HG03103 (cell line): ENCODE measurements at regions not wholly inside any gene's neighbourhood (a gene's known extent, or its start where the extent isn't known, plus 50 kb on each side); places are given as distances from the start of the nearest gene placed in this dataset.

Experiments
- ATAC-seq: cut with Tn5 transposase; IDR thresholded peaks from one replicate; pipeline ENCODE4 v1.9.1; 2021; ENCODE audit warnings: low read depth; ENCODE audit not compliant: unreplicated experiment

DNA sequence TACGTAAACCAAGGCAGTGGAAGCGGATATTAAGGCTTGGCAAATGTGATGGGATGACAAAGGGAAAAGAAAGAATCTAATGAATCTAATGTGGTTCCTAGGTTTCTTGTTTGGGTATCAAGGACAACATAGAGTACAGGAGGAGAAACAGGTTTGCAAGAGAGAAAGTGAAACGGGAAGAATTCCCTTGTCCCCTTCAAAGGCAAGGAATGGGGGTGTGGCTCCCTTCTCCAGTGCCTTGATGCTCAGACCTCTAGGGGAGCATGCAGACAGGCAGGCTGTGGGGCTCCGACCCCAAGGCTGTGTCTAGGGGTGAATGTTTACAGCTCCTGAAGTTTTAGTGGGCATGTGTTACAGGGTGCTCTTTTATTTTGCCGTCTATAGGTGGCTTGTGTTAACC, 317.5 kb upstream of the HSF2 start:
- no peak for ATAC-seq

DNA sequence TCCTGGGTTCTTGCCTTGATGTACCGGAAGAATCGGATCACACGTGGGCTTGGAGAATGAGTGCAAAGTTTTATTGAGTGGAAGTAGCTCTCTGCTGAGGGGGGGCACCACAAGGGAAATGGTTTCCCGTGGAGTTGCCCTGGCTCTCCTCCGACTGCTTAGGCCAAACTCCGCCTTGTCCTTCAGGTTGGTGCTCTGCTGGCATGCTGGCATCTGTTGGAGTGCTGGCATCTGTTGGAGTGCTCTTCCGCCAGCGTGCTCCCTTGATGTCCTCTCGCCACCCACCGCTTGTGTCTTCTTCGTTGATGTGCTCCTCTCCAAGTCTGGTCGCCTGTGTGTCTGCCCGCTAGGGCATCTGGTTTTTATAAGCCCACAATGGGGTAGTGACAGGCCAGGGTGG, 317.1 kb upstream of the HSF2 start:
- no peak for ATAC-seq

DNA sequence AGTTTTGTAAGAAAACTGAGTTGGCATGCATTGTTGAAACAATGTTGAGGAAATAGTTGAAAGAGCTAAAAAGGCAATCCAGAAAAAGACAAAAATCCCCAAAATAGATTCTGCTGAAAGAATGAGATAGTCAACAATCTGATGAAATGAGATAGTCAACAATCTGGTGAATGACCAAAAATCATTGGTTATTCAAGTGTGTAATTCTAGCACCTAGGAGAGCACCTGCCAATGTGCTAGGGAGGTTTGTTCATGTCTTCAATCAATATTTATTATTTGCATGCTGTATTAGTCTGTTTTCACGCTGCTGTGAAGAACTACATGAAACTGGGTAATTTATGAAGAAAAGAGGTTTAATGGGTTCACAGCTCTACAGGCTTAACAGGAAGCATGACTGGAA, 307.1 kb upstream of the HSF2 start:
- ATAC-seq, result no peak

DNA sequence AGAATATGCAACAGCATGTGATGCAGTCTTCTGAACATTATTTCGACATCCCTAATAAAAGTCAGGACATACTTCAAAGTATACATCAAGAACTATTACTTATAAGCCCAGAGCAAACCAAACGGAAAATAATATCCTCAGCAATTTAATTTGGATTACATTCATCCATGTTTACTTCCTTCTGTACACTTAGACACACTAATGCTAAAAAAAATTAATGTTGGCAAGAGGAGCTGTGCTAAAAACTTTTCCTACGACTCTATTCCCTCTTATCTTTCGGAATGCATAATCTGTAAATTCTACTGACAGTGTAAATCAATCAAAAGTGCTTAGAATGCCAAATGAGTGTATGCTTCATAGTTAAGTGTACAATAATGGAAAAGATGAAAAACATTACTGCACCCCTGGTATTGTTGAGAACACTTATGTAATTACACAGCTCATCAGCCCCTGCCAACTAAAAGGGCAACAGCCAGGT, 301.2 kb upstream of the HSF2 start:
- ATAC-seq, result no peak

DNA sequence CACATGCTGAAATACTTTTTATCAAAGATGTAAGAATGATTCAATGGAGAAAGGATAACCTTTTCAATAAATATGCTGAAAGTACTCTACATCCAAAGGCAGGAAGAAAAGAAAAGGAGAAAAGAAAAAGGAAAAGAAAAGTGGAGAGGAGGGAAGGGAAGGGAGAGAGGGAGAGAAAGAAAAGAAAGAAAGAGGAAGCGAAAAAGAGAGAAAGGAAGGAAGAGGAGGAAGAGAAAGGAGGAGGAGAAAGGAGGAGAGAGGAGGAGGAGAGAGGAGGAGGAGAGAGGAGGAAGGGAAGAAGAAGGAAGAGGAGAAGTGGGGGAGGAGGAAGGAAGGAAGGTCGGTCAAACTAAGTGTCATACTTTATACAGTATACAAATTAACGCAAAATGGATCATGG, 297.4 kb upstream of the HSF2 start:
- ATAC-seq, result no peak

DNA sequence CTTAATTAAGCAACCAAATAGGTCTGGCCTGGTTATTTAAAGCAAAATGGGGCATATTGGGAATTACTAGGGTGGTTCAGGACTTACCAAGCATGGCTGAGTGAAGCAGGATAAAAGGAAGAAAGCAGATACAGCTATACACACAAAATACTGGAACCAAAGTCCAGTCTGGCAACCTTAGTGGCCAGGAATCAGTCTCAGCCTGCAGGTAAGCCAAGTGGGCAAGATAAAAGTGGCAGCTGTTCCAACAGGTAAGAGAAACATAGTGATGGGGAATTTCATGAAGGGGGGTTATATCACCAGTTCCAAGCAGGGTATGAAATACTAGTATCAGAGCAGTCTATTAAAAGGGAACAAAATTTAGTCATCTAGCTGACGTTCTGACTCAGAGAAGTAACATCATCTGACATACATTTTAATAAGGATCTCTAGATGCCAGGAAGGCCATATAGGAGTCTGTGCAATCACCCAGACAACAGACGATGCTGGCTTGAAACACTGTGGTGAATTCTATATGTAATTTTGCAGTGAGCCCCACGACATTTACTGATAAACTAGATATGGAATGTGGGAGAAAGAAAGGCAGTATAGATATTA, 292.1 kb upstream of the HSF2 start:
- ATAC-seq, result no peak

DNA sequence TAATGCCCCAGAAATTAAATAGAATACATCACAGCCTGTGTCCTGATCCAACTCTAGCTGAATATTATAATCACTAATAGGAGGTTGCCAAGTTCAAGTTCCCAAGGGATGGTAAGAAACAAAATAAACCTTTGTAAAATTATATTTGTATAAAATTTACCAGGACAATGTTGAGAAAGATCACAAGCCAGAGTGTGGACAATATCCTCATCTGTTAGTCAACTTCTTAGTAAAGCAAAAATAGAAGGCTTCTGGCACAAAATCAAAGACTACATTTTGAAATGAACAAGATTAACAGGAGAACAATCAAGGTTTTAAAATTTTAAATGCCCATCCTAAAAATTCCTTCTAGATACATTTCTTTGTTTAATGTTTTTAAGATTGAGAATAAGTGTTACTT, 290.4 kb upstream of the HSF2 start:
- ATAC-seq, result no peak

DNA sequence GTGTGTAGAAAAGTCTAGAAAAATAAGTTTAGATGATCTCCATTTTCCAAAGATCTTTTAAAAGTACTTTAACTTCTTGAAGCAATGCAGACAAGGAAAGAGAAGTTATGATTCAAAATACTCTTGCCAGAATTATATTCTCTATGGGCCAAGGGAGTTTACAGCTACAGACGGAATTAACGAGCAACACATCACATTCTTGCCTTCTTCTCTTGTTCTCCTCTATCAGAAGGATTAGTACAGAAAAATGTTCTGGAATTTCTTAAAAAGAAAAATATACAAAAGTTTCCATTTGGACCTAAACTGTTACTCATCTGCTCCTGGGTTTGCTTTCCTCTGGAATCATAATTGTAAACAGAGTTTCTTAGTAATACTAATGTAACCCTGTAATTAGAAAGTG, 284.7 kb upstream of the HSF2 start:
- no peak for ATAC-seq

DNA sequence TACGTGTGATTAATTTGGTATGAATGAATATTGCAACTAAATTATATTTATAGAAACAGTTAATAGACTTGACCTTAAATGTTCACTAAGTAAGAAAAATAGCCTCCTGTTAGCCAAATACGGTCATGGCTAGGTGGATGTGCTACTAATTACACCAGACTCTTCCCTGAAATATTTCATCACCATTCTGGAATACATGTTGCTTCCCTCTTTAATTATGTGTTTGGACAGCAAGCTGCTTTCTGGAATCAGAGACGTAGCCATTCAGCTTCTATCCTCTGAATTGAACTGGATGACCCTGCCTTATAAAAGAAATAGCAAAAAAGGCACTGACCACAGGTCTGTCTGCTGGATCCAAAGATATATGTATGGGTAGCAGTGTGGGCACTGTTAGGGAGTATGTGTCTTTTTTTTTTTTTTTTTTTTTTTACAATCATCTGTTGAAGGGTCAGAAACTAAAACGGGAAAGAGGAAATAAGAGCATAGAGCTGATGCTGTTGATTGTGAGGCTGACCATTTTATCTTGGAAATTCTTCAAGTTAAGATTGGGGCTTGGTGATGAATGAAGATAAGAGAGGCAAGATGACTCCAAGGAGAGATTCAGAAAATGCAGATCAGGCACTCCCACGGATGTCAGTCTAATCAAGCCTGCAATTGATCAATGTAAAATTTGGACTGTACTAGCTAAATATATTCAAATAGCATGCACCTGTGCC, 283.2 kb upstream of the HSF2 start:
- no peak for ATAC-seq

DNA sequence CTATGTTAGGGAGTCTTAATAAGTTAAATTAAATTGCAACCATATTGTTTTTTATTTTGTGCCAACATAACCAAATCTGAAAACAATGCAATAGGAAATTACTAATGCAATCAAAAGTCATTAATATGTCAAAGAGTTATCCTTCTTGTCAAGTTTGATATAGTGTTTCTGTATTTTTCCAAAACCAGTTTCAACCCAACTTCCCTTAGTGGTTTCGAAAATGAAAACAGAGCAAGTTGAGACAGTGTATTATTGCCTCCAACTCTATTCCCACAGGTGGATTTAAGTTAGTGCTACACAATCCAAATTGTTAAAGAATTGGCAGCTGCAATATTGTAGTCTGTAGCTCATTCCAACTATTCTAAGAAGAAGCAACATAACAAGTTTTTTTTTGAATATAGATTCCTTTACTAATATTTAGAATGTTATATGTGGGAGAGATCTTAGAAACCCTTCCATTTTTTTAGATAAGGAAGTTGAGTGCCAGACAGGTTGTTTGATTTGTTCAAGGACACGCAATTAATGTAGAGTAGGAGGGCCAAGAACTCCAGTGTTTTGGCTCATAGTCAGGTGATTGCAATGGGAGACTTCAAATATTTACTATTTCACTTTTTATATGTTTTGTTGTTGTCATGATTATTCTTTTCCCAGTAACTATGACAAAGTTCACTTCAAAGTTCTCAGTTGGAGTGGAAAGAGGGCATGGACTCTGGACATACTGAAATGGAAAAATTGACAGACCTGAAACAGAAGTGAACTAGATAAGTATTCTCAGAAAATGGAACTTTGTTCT, 282.4 kb upstream of the HSF2 start:
- no peak for ATAC-seq

DNA sequence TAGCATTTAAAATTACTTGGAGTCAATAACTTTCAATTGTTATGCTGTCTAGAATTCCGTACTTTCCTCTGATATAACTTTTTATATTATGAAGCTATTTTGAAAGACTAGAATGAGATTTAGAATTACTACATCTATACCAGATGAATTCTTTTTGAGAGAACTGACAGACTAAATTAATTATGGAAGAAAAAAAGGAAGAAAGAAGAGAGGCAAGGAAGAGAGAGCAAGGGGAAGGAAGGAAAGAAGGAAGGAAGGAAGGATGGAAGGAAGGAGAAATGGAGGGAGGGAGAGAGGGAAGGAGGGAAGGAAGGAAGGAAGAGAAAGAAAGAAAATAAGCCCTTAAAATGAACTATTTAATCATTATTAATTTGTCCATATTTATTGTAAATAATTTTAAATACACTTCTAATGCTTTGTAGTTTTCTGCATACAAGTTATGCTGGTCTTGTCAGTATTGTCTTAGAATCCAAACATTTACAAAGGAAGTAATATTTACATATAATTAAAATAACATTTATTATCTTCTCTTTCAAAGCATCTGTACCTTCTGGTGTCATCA, 280.4 kb upstream of the HSF2 start:
- no peak for ATAC-seq

DNA sequence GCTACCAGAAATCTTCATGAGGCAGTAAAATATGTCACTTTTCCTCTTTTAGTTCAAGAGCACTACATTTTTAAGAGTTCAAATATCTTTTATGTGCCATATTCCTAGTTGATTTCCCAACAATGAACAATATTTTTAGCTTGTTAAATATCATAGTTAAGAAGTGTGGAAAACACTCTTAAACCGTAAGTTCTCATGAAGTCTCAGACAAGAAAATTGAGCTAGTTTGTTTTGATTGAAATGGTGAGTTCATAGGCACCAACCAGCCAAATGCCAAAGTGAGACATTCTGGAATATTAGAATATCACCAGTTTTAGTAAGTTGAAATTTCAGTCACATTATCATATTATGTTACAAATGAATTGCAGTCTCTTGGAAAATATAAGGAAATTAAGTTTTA, 277.2 kb upstream of the HSF2 start:
- ATAC-seq, result no peak

DNA sequence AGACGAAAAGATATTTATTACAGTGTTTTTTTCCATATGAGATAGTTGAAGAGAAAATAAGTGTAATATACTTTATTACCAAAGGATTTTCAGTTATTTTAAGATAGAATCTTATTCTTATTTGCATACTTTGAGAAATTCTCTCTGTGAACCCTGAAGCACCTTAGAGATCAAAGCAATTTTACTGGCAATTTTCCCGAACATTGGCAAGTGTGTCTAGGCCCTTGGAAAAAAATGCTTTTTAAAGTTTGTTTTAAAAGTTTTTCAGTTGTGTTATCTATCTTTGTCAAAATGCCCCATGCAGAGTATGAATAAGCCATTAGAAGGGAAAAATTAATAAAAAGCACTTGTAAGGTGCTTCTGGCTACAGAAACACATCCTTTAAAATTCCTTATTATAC, 276.8 kb upstream of the HSF2 start:
- no peak for ATAC-seq

DNA sequence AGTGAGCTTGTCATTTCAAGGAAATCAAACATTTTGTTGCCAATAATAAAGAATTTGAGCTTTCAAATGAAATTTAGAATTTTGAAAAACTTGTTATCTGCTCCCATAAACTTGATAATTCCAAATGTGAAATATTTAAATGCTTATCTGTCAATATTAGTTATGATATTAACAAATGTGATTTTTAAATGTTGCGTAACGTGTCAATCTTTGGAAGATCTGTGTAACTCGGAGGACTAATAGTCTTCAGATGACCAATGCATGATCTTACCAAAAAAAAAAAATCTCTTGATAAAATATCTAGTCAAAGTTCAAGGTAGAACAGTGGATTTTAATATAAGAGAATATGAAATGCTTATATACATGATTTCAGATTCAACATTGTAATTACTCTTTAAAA, 274.5 kb upstream of the HSF2 start:
- no peak for ATAC-seq

DNA sequence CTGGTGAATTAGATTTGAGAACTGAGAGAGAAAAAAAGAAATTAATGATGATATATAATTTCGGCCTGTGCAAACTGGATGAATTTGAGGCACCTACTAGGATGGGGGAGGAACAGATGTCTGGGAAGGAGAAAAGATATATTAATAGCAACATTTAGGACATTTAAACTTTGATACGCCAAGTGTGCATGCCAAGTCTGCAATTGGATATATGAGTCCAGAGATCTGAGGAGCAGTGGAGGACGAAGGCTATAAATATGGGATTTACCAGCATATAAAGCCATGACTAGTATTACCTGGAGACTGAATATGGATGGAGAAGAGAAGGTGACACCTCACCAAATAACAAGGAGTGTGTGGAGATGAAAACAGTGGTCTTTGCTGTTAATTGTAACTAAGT, 272.6 kb upstream of the HSF2 start:
- no peak for ATAC-seq

DNA sequence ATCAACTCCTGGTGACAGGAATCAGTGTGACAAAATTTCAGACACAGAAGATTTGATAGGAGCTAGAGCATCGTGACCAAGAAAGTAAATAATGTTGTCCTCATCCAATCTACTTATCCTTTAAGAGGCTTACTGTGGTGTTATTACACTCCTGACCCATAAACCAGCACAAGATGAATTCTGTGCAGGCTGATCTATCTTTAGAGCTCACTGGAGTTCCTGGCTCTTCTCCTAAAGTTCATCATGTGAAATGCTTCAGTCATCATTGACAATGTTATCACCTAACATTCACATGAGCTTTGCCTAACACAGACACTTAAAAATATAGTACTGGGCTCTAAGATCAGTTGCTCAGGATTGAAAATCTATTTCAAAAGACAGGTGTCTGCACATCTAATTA, 271.0 kb upstream of the HSF2 start:
- ATAC-seq, result no peak

DNA sequence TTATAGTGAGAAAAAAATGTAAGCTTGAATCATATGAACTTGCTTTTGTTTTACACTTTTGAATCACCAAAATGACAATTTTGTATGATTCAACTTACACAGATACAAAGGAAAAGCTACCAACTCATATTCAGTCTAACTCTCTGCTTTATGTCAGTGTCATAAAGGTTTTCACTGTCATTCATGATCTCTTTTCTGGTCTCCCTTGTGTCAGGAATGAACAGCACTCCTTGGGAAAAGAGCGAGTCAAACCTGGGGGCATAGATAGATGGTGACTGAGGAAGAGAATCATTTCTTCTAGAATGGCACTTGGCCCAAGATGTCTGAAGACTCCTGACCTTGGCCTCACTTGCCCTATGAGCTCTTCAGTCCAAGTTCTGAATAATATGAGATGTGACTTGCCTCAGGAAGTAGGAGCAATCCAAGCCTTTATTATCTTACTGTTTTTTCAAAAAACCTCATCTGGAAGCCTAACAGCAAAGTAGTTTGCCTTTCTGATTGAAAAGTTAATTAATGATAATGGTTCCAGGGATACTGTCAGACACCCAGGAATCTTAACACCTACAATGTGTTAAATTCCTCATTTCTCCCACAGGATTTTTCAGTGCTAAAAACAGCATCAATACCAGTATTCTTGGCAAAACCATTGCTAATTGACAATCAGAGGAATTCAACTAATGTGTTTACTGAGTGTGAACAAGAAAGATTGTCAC, 270.0 kb upstream of the HSF2 start:
- ATAC-seq, result no peak

DNA sequence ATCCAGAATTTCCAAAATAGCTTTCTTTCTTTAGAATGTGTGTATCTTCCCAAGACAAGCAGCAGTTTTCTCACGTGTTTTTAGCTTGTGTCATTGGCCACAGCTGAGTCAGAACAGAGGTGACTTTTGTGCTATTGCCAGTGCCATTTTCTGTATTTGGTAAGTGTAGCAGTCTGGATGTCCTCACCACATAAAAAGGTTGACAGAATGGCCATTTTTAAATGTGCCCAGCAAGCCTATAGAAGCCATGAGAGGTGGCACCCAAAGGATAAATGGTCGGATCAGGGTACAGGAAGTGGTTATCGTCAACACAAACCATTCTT, 269.5 kb upstream of the HSF2 start:
- no peak for ATAC-seq

DNA sequence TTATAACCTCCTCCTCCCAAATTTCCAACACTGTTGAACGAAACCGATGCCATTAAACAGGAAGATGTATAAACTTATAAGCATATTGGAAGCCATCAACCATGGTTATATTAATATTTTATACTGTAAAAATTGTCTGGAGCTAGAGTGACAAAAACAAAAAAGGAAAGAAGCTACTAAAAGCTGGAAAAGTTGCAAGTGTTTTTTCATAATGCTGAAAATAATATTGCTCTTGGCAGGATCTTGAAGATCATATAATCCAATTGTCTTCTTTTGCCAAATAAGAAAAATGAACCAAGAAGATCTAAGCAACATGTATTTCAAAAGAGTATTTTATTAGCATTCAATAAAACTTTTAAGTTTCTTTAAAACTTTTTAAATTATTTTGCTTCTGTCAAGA, 268.9 kb upstream of the HSF2 start:
- ATAC-seq, result no peak

DNA sequence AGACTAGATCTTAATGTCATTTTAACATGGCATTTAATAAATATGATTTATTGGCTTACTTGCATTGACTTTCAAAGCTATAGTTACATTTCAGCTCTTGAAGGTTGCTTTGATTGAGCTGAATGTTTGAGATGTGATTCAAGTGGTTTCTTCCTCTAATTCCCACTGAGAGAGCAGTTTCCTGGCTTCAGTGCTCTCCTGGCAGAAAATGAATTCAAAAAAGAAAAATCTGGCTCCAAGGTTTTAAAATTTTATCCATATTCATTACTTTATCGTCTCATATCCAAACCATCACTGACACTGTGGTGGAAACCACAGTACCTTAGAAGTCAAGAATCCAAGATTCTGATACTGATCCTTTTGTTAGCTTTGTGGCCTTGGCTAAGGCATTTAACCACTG, 263.1 kb upstream of the HSF2 start:
- no peak for ATAC-seq

DNA sequence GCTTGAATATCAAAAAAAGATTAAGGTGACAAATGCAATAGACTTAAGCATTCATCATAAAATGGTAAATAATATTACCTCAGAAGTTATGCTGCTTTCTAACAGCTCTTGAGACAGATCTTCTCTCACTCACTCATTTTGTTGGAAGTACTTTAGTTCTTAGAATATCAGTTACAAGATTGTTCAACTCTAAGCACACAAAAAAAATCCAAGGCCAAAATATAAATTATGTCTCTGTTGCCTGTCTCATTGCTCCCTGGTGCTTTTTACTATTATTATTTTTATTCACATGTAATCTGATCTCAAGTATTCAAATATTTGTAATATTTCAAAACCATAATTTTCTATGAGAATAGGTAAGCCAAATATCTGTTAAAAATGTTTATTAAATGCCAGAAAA, 259.4 kb upstream of the HSF2 start:
- no peak for ATAC-seq
